ENCODE measurements at regions not wholly inside any gene's neighbourhood (a gene's known extent, or its start where the extent isn't known, plus 50 kb on each side); places are given as distances from the start of the nearest gene placed in this dataset.

- no peak for DNase-seq
Measured at GRCh38 chr15:98390946-98391530, 257.3 kb upstream of the IGF1R start.

- DNase-seq: no peak
Measured at GRCh38 chr15:98391568-98391967, 256.8 kb upstream of the IGF1R start.

- DNase-seq: no peak
Measured at GRCh38 chr15:98393471-98393870, 254.9 kb upstream of the IGF1R start.

GRCh38 chr15:98394546-98394945 is 253.8 kb upstream of the IGF1R start:
- no peak for DNase-seq

GRCh38 chr15:98395974-98396610 is 252.2 kb upstream of the IGF1R start:
- no peak for DNase-seq

- DNase-seq: no peak
Measured at GRCh38 chr15:98397419-98397818, 250.9 kb upstream of the IGF1R start.

- no peak for DNase-seq
Measured at GRCh38 chr15:98398056-98398455, 250.3 kb upstream of the IGF1R start.

- DNase-seq: no peak
Measured at GRCh38 chr15:98398886-98399285, 249.5 kb upstream of the IGF1R start.

GRCh38 chr15:98400120-98400519 is 248.2 kb upstream of the IGF1R start:
- DNase-seq: no peak

GRCh38 chr15:98401029-98401428 is 247.3 kb upstream of the IGF1R start:
- no peak for DNase-seq

- no peak for DNase-seq
Measured at GRCh38 chr15:98402486-98402885, 245.9 kb upstream of the IGF1R start.

GRCh38 chr15:98403169-98403568 is 245.2 kb upstream of the IGF1R start:
- DNase-seq: no peak

GRCh38 chr15:98403569-98403968 is 244.8 kb upstream of the IGF1R start:
- DNase-seq: no peak

- DNase-seq: no peak
Measured at GRCh38 chr15:98405013-98405412, 243.3 kb upstream of the IGF1R start.

- DNase-seq: no peak
Measured at GRCh38 chr15:98408231-98408630, 240.1 kb upstream of the IGF1R start.

- DNase-seq: no peak
Measured at GRCh38 chr15:98410328-98410727, 238.0 kb upstream of the IGF1R start.

- no peak for DNase-seq
Measured at GRCh38 chr15:98412852-98413251, 235.5 kb upstream of the IGF1R start.

- DNase-seq: no peak
Measured at GRCh38 chr15:98413933-98414546, 234.3 kb upstream of the IGF1R start.

- DNase-seq: no peak
Measured at GRCh38 chr15:98416222-98416855, 232.0 kb upstream of the IGF1R start.

- no peak for DNase-seq
Measured at GRCh38 chr15:98417346-98417745, 231.0 kb upstream of the IGF1R start.

GRCh38 chr15:98418122-98418521 is 230.2 kb upstream of the IGF1R start:
- no peak for DNase-seq

GRCh38 chr15:98419173-98419780 is 229.1 kb upstream of the IGF1R start:
- DNase-seq: no peak

- no peak for DNase-seq
Measured at GRCh38 chr15:98420837-98421236, 227.5 kb upstream of the IGF1R start.
